Body of pancreas (tissue), 4 donors: ENCODE measurements at regions not wholly inside any gene's neighbourhood (a gene's known extent, or its start where the extent isn't known, plus 50 kb on each side); places are given as distances from the start of the nearest gene placed in this dataset.

Source experiments
- POLR2A ChIP-seq, 3 donors: fragments of 450-650 bp; IDR thresholded peaks; one replicate each; pipeline ENCODE4 v1.6.1; 2016; ENCODE audit warnings: antibody characterized with exemption in 3 of 3, mild to moderate bottlenecking in 2 of 3
- TF ChIP-seq, protein P1 (sequence below), 7 experiments: fragments of 450-650 bp in 4 of 7; fragments of 200-600 bp in 3 of 7; sonication (generic) in 3 of 7; IDR thresholded peaks; one replicate each; pipeline ENCODE4 v1.5.1; 2016 to 2019; ENCODE audit warnings: antibody characterized with exemption in 7 of 7

DNA sequence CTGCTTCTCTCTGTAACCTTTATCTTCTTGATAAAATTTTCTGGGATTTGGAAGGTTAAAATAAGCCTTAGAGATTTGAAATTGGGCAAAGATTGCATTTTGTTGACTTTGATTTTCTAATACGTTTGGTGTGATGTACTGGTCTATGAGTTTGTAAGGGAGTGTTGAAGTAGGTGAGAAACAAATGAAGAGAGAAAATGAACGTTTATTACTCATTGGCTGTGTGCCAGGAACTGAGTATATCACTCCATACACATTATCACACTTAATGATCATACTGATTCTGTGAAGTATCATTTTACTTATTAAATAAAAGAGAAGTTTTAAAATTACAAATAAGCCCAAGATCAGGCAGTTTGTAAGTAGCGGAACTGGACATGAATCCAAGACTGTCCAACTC, 795.1 kb upstream of the ZEB2 start:
- TF ChIP-seq POLR2A (IDR thresholded peaks at IDR 0.05): no peak
- TF ChIP-seq, protein P1, sequence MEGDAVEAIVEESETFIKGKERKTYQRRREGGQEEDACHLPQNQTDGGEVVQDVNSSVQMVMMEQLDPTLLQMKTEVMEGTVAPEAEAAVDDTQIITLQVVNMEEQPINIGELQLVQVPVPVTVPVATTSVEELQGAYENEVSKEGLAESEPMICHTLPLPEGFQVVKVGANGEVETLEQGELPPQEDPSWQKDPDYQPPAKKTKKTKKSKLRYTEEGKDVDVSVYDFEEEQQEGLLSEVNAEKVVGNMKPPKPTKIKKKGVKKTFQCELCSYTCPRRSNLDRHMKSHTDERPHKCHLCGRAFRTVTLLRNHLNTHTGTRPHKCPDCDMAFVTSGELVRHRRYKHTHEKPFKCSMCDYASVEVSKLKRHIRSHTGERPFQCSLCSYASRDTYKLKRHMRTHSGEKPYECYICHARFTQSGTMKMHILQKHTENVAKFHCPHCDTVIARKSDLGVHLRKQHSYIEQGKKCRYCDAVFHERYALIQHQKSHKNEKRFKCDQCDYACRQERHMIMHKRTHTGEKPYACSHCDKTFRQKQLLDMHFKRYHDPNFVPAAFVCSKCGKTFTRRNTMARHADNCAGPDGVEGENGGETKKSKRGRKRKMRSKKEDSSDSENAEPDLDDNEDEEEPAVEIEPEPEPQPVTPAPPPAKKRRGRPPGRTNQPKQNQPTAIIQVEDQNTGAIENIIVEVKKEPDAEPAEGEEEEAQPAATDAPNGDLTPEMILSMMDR (IDR thresholded peaks at IDR 0.05): no peak
